GM12875 (cell line): ENCODE measurements at regions not wholly inside any gene's neighbourhood (a gene's known extent, or its start where the extent isn't known, plus 50 kb on each side); places are given as distances from the start of the nearest gene placed in this dataset.

ENCODE experiments used
- H3K4me3 ChIP-seq: one replicate; pipeline ENCODE4 v1.5.1; 2011; ENCODE audit warnings: low read depth, low read length, control low read depth
- CTCF ChIP-seq: IDR thresholded peaks from 2 replicates; pipeline ENCODE4 v1.5.1; 2011; ENCODE audit warnings: low read depth, mild to moderate bottlenecking, control low read depth, inconsistent platforms, low read length, moderate library complexity, borderline replicate concordance; ENCODE audit not compliant: insufficient read depth

DNA sequence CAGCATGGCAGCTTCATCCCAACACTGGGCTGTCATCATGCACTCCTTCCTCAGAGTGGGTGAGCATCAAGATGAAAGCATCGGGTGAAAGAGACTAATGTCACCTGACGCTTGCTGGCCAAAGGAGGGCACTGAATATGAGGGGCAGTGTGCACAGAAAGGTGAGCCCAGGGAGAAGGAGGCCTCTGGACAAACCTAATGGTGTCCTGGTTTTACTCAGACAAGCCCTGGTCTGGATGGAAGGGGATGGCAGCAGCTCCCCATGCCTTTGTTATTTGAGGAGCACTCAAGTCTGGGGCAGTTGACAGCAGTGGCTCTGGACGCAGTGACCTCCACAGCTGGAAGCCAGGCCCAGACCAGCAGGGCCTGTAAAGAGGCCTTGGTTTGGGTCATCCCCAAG lies 209.7 kb downstream of the SMAD2 start:
- TF ChIP-seq CTCF = no peak
- H3K4me3 ChIP-seq = no peak overlapping the region

- TF ChIP-seq CTCF = no peak
- H3K4me3 ChIP-seq = no peak overlapping the region
These were observed 211.2 kb downstream of the SMAD2 start for GRCh38 chr18:47719096-47719780.

DNA sequence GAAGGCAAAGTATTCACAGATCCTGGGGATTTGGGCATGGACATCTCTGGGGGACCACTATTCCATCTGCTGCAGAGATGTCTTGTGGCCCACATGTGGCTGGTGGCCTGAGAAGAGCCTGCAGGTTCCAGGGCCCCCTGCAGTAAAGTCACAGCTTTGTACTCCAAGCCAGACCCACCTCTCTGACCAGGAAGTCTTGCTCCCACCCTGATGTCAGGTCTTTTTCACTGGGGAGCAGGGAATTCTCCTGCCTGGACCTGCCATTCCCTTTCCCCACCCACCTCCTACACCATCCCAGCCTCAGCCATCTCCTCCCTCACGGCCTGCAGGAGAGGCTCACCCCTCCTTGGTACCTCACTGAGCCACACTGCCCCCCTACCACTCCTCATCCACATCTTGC lies 211.8 kb downstream of the SMAD2 start:
- no peak for TF ChIP-seq CTCF

DNA sequence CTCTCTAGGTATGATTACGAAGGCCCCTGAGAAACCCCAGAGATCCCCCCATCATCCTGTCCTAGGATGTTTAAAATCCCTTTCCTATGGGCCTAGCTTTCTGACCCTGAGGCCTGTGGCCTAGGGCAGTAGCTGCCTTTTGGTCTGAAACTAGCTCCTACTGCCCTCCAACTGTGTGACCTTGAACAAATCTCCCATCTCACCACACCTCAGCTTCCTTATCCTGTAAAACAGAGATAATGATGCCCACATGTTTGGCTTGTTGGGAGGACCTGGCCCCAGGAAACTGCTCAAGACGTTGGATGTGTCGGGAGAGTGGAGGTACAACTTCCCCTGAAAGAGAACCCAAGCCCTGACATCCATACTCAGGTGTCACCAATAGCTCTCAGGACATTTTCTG lies 213.2 kb downstream of the SMAD2 start:
- no peak for TF ChIP-seq CTCF
- no peak overlapping the region for H3K4me3 ChIP-seq

More for the DNA sequence above, 211.8 kb downstream of the SMAD2 start:
- no peak overlapping the region for H3K4me3 ChIP-seq

GRCh38 chr18:47716632-47717185 lies 213.8 kb downstream of the SMAD2 start:
- H3K4me3 ChIP-seq = no peak overlapping the region

DNA sequence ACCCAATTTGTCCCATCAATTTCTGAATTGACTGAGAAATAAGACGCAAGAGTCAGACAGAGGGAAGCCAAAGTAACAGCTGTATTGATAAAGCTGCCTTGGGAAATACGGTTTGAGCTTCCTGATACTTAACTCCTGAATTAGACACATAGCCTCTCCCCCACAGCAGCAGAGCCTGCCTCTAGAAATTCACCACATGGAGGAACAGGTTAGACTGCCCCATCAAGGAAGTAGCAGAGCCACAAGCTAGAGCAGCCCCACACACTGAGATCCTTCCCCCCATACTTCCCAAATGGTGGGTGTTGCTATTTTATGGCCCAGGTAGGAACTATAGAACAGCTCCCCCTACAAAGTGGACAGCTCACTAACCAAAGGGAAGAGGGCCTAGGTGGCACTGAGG lies 220.0 kb downstream of the SMAD2 start:
- no peak for TF ChIP-seq CTCF
- H3K4me3 ChIP-seq = no peak overlapping the region

More at GRCh38 chr18:47716632-47717185, 213.8 kb downstream of the SMAD2 start:
- no peak for TF ChIP-seq CTCF

- no peak overlapping the region for H3K4me3 ChIP-seq
- no peak for TF ChIP-seq CTCF
These were observed 220.9 kb downstream of the SMAD2 start for GRCh38 chr18:47709556-47709955.
